Sciatic nerve (tissue), 2 donors: ENCODE measurements at regions not wholly inside any gene's neighbourhood (a gene's known extent, or its start where the extent isn't known, plus 50 kb on each side); places are given as distances from the start of the nearest gene placed in this dataset.
"Not testable (repeated sequence)": the region's sequence is repeated elsewhere in the genome, so short reads cannot be mapped to it uniquely, and the experiment has no call there.

Source experiments
- ATAC-seq: fragments of 200-7000 bp; cut with Tn5 transposase; one replicate; pipeline ENCODE4 v1.9.1; 2020; ENCODE audit warnings: mild to moderate bottlenecking, moderate library complexity
- DNase-seq: peaks from one replicate; pipeline ENCODE4 v3.0.0-alpha.2; 2020; ENCODE audit warnings: low spot score
- intact Hi-C: fragments of 100-400 bp; cut with DNase I; formaldehyde crosslinking; loops from one replicate; pipeline ENCODE4 v1.14.2; 2022
- donor health status: DM: no; HTN: no; CAD: no.
- donor health status: DM: no; HTN: no; CAD: no.

DNA sequence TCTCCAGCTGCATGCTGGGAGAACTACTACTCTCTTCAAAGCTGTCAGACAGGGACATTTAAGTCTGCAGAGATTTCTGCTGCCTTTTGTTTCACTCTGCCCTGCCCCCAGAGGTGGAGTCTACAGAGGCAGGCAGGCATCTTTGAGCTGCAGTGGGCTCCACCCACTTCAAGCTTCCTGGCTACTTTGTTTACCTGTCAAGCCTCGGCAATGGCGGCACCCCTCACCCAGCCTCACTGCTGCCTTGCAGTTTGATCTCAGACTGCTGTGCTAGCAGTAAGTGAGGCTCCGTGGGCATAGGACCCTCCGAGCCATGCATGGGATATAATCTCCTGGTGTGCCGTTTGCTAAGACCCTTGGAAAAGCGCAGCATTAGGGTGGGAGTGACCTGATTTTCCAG is 61.7 kb downstream of the DMRTA1 start:
- DNase-seq, ATAC-seq, intact Hi-C loops: not testable (repeated sequence)

DNA sequence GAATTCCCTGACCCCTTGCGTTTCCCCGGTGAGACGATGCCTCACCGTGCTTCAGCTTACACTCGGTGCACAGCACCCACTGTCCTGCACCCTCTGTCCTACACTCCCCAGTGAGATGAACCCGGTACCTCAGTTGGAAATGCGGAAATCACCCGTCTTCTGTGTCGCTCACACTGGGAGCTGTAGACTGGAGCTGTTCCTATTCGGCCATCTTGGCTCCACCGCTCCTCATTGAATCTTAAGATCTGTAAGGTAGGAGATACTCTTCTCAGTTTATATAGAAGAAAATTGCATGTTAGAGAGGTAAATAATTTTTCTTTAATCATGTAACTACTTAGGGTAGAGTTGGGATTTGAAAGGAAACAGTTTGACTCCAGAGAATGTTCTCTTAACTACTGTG is 62.2 kb downstream of the DMRTA1 start:
- ATAC-seq (no peak), DNase-seq (no peak)
- intact Hi-C loops, result no loop called here

GRCh38 chr9:22512495-22512894 is 65.9 kb downstream of the DMRTA1 start:
- intact Hi-C loops, result no loop called here
- no peak for ATAC-seq
- DNase-seq, result no peak

DNA sequence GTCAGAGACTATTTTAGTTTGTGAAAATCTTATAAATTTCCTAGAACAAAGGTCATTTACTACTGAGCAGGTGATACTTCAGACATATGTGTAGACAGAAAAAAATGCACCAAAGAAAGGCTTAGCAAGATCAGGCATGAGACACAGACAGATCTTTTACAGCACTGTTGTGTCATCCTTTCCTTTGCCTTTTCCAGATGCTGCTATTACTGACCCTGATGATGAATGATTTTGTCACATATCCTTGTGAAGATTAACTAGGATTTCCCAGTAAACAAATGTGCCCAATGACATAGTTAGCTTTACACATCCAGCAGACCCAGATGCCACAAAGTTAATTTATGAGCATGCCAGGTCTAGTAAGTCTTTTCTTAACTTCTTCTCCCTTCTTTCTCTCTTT is 68.2 kb downstream of the DMRTA1 start:
- no peak for DNase-seq
- no peak for ATAC-seq
- intact Hi-C loops, result no loop called here

- intact Hi-C loops, result no loop called here
- DNase-seq, result no peak
- no peak for ATAC-seq
These were observed 75.6 kb downstream of the DMRTA1 start for GRCh38 chr9:22522206-22522740.

DNA sequence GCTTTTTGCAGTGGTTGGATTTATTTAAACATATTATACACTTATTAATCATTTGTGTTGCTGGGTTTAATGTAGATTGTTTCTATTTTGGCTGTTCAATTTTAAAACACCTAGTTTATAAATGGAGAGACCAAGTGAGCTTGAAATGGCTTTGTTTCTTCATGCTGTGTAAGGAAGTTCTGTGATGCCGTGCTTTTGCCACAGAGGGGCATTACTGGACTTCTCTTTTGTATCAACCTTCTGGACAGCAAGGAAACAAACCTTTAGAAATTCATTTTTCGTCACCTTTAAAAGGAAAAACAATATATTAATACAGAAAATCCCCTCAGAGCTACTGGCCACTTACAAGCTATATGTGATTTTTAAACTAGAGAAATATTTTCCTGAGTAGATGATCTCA is 81.9 kb downstream of the DMRTA1 start:
- DNase-seq (no peak), ATAC-seq (no peak)
- intact Hi-C loops, result no loop called here

DNA sequence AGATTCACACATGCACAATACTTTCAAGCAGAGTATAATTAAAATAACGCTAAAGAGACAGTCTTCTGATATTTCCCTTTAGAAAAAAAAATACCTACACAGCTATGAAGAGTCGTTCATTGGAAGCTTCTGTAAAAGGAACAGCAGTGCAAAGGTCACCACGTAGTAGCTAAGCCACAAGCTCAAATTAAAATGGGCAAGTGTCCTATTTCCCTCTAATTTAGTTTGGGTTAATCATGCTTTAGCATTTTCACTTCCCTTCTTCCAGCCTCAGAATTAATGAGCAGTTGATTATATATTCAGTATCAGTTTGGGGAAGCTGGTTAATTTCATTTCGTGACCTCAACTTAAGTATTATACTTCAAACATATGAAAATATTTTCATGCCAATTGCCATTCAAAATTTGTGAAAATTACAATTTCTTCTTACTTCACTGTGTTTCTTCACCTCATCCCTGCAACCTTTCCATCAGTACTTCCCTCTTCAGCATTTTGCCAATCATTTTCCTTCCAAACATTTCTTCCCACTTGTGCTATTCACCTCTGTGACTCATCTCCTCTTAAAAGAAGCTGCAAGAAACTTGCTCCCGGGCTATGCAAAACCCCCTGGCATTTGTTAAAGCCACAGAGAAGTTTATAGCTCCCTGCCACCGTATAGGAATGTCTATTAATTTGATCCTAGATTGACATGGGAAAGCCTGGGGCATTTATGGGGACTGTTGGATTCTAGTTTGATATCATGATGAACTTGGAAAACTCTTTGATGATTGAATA is 83.0 kb downstream of the DMRTA1 start:
- no peak for ATAC-seq
- intact Hi-C loops, result no loop called here
- no peak for DNase-seq

GRCh38 chr9:22535780-22536179 is 89.2 kb downstream of the DMRTA1 start:
- no peak for ATAC-seq
- no peak for DNase-seq
- intact Hi-C loops, result no loop called here

DNA sequence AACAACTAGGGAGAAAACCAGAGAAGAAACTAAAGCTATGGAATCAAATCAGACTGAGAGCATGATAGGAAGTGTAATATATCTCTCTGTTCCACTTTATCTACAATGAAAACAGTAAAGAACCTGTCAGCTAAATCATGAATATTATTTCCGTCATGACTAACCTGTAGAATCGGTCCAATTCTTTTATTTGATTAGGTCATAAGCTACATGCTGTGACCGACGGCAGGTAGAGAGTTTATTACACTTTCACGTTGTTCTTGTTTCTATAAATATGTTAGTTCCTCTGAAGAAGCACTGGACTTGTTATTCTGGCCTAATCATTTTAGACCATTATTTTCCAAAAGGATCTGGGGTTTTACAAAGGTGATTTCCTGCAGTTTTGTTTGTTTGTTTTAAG is 91.1 kb downstream of the DMRTA1 start:
- intact Hi-C loops, result no loop called here
- no peak for DNase-seq
- no peak for ATAC-seq

DNA sequence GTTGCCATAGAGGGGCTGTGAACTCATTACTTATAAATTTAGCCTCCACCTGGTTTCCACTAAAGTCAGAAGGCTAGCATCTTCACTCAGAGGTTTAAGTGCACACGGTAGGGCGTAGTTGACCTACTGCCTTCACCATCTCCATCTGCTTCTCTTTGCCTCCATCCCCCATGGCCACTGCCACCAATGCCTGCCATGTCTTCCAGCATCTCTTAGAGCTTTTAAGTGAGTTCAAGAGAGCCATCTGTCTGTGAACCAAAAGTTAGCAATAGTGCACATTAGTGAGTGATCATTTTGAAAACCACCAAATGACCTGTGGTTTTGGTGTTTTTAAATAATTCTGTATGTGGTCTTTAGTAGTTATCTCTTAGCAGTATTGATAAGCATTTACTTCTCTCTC is 102.0 kb downstream of the DMRTA1 start:
- intact Hi-C loops, result no loop called here
- DNase-seq, result no peak

DNA sequence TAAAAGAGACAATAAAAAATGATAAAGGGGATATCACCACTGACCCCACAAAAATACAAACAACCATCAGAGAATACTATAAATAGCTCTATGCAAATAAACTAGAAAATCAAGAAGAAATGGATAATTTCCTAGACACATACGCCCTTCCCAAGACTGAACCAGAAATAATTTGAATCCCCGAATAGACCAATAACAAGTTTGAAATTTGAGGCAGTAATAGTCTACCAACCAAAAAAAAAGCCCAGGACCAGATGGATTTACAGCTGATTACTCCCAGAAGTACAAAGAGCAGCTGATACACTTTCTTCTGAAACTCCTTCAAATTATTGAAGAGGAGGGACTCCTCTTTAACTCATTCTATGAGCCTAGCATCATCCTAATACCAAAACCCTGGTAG is 128.1 kb downstream of the DMRTA1 start:
- no peak for DNase-seq
- intact Hi-C loops, result no loop called here
- ATAC-seq, result no peak

More for the DNA sequence above, 102.0 kb downstream of the DMRTA1 start:
- ATAC-seq, result no peak

DNA sequence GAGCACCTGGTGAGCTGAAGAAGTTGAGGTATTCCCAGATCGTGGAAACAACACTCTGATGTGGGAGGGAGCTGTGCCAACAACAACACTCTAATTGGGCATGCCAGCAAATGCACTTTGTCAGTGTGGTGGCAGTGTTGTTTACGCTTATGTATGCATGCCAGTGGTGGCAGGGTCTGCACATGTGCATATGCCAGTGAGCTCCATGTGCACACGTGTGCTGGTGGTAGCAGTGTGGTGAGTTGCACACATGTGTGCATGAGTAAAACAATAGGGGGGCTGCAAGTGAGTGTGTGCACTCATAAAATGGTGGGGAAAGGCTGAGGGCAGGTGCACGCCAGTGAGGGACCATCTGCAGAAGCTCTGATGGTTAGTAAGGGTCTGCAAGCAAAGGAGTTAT is 134.2 kb downstream of the DMRTA1 start:
- DNase-seq (no peak), ATAC-seq (no peak)
- intact Hi-C loops, result no loop called here

- ATAC-seq (no peak), DNase-seq (no peak)
- intact Hi-C loops, result no loop called here
These were observed 135.6 kb downstream of the DMRTA1 start for GRCh38 chr9:22582221-22582620.

DNA sequence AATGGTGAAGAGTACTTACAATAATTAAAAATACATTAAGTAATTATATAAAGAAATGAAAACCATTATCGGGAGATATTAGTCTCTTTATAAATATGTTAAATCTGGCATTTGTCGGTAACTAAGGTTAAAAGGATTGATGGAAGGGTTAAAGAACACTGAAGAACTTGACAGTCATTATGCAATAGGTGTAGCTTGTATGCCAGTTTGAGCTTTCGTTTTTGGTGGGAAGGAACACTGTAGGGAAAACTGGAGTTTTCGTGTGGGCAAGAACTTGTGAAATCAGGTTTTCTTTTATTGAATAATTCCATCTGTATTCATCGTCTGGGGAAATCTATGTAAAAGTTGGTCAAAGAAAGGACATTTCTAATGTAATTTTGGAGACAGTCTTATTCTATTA is 142.3 kb downstream of the DMRTA1 start:
- DNase-seq (no peak), ATAC-seq (no peak)
- intact Hi-C loops, result no loop called here

- intact Hi-C loops, result no loop called here
- ATAC-seq, result no peak
These were observed 143.9 kb downstream of the DMRTA1 start for GRCh38 chr9:22590336-22591033.

GRCh38 chr9:22595805-22596204 is 149.2 kb downstream of the DMRTA1 start:
- no peak for ATAC-seq
- intact Hi-C loops, result no loop called here

More at GRCh38 chr9:22590336-22591033, 143.9 kb downstream of the DMRTA1 start:
- no peak for DNase-seq

GRCh38 chr9:22617156-22617555 is 170.5 kb downstream of the DMRTA1 start:
- DNase-seq (no peak), ATAC-seq (no peak)
- intact Hi-C loops, result no loop called here

More at GRCh38 chr9:22595805-22596204, 149.2 kb downstream of the DMRTA1 start:
- DNase-seq, result no peak

- intact Hi-C loops, result no loop called here
- ATAC-seq, result peak; percentile 65
- DNase-seq, result no peak
These were observed 176.2 kb downstream of the DMRTA1 start for GRCh38 chr9:22622815-22623214.

DNA sequence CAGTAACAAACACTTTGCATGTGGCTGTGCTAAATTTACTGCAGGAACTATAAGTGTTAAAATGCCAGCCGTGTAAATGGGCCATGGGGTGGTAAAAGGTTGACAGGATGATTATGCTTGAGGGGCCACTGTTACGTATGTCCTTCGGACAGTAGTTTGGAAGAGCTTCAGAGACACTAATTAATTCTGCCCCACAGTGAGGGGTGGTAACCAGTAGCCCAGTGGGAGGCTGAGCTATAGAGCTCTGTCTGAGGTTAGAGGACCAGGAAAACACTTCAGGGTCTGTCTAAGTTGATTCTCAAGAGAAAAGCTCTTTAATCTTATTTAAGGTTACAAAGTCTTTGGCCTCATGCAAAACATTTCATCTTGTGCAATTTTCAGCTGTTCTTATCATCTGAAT is 176.6 kb downstream of the DMRTA1 start:
- peak; percentile 32 for ATAC-seq
- intact Hi-C loops, result no loop called here
- no peak for DNase-seq

- ATAC-seq, result no peak
- intact Hi-C loops, result no loop called here
These were observed 178.9 kb downstream of the DMRTA1 start for GRCh38 chr9:22625540-22625939.

More at GRCh38 chr9:22625540-22625939, 178.9 kb downstream of the DMRTA1 start:
- DNase-seq, result no peak
